Fibroblast of skin of left quadriceps (primary cell): ENCODE measurements at regions not wholly inside any gene's neighbourhood (a gene's known extent, or its start where the extent isn't known, plus 50 kb on each side); places are given as distances from the start of the nearest gene placed in this dataset.

ENCODE experiments used
- DNase-seq, 2 experiments: peaks; one replicate each; pipeline ENCODE4 v3.0.0-alpha.2; 2013; ENCODE audit warnings: low read depth in 2 of 2

DNA sequence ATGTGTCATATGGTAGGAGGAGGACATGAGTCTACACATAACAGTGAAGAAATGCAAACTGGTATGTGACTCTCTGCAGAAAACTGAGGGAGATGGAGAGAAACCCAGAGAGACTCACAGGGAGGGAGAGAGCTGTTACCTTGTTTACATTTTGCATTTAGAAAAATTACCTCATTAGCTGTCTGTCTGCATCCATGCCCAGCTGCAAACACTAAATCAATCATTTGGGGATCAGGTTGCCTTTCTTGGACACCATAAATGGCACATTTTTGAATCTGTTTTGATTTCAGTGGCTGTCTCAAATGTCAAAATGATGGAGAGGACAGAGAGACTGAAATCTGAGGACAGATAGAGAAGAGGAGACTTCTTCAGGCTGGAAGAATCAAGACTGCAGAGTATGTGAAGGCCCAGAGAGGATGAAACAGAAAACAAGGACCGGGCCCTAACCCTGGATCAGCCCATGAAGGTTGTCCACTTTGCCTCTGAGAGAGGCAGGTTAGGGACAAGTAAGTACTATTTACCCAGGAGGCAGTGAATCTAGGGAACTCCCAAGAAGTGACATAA is 92.2 kb downstream of the UNC5CL start:
- DNase-seq: no peak

DNA sequence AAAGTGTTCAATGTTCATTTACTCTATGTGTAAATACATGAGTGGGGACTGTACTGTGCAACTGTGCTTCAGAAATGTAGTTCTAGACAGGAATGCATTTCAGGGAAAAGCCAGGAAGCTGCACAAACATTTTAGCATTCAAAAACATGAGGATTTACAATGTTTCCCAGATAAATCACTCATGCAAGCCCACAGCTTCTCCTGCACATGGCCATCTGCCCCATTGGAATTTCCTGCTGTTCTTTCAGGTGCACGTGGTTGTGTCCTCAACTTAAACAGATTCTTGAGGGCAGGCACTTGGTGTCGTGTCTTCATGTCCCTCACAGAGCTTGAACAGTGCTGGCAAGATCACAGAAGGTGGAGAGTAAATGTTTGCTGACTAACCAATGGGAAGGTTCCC is 101.5 kb downstream of the UNC5CL start:
- no peak for DNase-seq

DNA sequence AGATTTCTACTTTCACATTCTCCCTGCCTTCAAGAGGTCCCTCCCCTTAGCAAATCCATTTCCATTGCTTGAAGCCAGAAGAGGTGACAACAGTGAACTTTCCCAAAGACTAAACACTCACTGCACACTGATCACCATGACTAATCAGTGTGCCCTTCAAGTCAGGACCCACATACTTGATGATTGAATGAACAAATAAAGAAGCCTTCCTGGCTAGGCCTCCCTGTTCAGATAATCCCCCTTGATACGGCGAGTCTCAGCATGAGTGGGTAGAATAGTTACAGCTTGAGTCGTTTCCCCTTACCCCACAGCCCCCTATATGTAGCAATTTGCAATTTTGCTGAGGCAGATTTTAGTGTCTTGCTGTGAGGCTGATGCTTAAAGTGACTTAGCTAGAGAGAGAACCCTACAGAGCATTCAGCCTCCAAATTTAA is 102.2 kb downstream of the UNC5CL start:
- peak; percentile 71 to 72 for DNase-seq

DNA sequence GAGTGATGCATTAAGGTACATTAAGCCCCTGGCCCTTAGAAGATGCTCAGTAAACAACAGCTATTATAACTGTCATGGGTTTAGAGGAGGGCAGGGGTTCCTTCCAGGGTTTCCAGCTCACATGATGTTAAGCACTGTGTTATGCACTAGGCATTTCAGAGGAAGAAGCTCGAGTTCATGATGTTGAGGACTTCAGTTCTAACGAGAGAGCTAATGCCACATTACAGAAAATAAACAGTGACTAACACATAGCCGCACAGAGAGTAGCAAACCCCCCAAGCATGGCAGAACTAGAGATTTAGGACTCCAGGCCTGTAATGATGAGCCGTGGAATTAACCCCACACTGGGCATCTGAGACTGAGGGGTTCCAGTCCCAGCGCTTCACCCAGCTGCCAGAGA is 105.2 kb downstream of the UNC5CL start:
- no peak for DNase-seq

DNA sequence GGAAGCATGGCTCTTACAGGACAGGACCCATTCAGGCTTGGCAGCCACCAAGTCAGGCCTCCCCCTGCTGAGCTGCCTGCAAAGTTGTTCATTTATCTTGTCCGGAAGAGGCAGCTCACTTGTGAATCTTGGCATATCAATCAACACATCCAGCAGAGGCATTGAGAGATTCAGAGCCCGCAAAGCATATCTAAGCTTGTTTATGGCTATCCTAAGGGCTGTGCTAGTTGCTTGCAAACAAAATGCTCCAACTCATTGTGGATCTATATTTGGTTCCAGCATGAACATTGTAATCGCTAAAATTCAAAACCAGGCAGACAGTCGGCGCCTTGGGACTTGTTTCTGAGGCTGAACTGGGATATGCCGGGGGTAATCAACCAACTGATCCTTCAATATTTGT is 106.1 kb downstream of the UNC5CL start:
- no peak for DNase-seq

DNA sequence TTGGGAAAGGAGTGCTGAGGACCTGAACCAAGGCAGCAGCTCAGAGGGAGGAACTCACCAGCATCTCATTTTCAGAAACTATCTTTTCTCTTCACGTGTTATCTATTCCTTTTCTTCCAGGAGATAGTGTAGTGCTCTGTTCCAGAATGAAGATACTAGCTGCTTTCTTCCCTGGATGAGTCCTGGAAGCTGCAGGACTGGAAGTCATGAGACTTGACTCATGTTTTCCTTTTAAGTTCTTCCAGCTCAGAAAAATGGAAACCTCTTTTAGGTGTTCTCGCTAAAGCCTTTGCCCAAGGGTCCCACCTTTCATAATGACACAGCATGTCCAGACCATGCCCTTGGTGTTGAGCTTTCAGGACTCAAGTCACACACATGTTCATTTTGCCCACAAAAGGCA is 106.7 kb downstream of the UNC5CL start:
- DNase-seq: no peak

DNA sequence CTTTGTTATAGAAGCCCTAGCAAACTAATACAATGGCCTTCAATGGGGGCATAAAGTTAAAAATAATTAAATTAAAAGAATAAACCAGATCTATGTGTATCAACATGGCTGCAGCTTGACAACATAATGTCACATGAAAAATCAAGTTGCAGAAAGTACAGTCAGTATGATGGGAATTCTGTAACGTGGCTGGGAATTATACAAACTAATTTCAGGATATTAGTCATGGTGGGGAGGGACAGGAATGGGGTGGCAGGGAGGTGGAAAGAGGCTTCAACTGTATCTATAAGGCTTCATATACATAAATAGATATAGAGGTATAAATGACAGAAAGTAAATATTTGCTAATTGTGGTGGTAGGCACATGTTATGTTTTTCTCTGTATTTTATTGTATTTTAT is 107.1 kb downstream of the UNC5CL start:
- DNase-seq: no peak

DNA sequence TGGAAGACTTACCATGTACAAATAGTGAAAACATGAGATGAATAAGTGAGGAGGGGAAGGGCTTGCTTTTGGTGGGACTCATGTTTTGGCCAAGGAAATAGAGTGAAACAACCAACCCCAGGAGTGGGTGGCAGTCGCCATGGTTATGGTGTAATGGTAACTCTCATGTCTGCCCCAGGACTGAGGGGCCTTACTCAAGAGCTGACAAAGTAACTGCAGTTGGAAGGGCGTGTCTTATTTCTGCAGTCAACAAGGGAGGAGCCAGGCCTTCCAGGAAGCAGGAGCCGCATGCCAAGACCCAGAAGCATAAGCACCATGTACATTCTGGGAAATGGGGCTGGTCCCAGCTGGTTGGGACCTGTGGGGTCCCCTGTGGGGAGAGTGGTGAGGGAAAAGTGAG is 108.5 kb downstream of the UNC5CL start:
- no peak for DNase-seq

DNA sequence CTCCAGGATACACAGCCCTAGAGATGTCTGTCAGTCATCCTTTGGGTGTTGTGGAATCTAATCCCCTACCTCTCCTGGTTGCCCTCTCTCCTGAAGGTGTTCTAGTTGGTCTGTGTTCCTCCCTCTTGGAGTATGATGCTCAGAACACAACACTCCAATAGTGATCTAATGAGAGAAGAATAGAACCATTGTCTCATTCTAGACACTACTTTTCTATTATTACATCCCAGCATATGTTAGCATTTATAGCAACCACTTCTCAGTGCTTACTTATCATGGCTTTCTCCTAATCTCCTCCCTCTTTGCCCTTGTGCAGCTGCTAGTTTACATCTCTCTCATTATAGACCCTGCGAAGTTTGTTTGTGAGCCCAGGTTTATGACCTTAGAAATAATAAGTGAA is 109.0 kb downstream of the UNC5CL start:
- DNase-seq: no peak

DNA sequence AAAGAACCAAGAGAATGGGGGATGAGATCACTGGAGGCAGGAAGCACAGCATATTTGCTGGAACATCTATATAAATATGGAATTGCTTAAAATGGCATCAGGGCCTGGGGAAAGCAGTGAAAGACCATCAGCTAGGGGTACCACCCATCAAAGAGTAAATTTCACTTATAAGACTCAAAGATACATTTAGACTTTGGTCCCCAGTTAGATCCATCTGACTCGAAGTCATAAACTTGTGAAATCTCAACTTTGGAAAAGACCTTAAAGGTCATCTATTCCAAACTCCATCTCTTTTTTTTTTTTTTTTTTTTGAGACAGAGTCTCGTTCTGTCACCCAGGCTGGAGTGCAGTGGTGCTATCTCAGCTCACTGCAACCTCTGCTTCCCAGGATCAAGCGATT is 109.8 kb downstream of the UNC5CL start:
- DNase-seq: no peak

DNA sequence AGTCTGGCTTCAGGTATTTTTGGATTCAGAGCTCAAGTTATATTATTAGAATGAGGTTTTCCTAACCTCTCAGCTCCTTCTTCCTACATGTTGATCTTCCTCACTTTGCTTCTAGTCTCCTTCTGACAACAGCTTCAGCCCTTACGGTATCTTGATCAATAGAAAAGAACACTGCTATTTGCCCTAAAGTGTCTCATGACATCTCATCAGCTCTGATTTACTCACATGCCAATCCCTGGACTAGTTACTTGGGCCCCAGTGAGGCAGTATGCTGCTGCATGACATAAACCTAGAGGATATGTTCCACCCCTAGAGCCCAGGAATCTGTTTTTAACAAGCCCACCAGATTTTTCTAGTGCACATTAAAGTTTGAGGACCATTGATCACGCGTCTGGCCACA is 110.3 kb downstream of the UNC5CL start:
- no peak for DNase-seq

DNA sequence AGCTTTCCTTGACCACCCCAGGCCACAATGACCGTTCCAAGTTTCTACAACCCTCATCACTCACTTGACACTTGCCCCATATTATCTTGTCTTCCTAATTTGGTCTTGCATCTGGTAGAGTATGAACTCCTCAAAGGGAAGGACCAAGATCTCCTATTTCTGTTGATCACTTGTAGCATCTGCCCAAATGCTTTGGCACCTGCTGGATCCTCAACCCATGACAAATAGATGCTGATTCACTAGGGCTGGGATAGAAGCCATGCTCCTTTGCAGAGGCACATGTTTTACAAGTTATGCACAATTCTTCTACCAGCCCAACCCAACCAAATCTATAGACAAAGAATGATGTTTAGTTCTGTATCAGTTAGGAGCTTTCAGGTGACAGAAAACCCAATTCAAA is 110.7 kb downstream of the UNC5CL start:
- no peak for DNase-seq

DNA sequence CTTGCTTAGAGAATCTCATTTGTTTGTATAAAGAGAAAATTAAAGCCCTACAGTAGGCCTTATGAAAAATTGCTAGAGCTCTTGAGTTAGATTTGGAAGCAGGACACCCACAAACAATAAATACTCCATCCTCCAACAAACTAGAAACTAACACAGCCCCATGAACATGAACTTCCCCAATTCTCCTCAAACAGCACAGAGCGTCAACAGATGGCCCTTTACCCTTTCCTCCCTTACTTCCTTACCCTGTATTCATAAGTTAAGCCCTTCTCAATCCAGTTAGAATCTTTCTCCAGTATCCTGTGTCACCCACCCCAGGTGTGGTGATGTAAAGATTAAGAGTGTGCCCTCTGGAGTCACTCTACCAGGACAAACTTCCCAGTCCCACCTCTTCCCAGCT is 113.7 kb downstream of the UNC5CL start:
- no peak for DNase-seq

DNA sequence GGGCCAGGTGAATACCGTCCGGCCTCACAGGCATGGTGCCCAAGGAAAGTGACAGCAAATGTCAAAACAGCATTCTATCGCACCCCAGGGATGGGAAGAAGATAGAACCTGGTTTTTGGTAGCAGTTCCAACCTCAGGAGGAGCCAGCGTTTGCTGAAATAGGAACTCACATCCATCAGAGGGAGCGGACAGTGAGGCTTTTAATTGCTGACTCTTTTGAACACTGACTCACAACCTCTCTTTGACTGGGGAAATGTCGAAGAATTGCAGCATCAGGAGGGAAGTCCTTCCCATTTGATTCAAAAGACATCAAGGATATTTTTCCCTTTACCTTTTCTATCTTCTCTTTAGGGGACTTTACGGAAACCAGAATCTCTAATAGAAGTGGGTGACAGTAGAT is 114.2 kb downstream of the UNC5CL start:
- no peak for DNase-seq

DNA sequence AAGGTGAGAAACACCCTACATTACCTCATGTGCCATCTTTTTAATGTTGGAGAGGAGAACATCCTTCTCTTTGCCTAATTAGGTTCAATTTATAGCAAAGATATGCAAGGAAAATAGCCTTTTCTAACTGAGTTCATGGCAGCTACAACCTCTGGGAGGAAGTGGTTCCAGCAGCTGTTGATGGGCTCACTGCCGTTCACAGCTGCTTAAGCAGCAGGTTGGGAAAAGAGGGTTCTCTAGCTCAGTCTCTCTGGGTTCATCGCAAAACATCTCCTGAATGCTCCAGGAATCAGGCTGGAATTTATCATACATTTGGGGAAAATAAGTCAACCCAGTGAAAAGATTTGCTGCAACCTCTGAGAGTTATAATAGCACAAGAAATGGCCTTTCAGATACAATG is 115.1 kb downstream of the UNC5CL start:
- DNase-seq: no peak

DNA sequence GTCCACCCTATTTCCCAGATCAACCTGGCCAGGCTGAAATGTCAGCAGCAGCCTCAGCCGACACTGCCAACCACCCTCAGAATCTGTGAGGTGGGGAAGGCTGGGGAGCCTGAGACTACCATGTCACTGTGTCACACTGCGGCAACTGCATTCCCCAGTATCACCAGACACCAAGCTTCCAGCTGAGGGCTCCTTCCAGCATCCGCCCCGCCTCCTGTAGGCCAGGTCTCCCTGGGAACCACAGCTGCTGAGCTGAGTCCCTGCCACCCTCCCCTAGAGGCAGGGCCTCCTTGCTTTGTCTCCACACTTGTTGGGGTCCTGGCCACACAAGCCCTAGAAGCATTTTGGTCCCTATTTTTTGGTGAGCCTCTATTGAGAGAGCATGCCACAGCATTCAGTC is 115.7 kb downstream of the UNC5CL start:
- no peak for DNase-seq

DNA sequence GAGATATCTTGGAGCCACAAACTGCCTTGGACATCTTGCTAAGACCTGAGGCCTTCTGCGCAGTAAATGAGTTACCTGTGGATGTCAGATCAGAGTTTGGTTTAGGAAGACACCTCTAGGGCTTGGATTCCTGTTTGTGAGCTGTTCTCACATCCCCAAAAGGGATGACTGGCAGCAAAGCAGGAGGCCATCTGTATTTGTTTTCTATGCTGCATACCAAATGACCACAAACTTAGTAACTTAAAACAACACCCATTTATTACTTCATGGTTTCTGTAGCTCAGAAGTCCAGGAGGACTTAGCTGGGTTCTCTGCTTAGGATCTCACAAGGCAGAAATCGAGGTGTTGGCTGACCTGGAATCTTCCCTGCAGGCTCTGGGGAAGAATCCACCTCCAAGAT is 116.7 kb downstream of the UNC5CL start:
- no peak for DNase-seq

DNA sequence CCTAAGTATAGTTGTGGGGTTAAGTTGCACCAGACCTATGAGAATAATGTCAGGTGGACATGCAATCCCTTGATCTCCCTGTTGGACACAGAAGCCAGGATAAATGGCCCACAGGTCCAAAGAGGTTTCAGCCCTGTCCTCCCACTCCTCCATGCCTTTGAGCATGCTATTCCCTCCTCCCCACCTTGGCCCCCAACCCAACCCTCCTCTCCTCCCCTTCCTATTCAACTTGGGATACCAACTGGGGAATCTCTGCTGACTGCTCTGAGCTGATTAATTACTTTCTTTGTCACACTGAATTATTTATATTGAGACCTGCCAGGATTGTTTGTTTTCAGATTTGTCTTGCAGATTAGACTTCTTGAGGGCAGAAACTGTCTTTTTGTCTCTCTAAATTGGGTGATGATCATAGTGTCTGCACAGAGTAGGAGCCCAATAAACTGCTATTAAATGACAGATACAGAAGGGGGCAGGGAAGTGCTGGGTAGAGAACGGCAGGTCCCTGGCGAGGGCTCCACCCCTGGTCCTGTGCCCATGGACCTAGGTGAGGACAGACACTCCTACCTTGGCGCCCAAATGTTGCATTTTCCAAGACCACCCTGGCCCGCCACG is 120.9 kb downstream of the UNC5CL start:
- no peak for DNase-seq

DNA sequence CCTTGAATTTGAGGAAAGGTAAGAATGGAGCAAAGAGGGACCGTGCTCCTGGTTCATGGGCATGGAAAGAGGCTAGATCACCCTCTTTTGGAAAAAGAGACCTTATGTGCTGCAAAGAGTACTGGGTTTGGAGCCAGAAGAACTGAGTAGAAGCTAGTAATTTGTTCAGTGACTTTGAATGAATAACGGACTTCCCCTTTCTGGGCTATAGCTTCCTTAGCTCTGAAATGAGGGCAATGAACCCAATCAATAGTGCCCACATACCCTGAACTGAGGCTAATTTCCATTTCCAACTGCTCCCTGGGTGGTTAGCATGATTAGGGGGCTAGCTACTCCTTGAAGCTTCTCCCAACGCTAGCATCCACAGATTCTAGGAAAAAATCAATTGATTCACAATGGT is 121.4 kb downstream of the UNC5CL start:
- no peak for DNase-seq

DNA sequence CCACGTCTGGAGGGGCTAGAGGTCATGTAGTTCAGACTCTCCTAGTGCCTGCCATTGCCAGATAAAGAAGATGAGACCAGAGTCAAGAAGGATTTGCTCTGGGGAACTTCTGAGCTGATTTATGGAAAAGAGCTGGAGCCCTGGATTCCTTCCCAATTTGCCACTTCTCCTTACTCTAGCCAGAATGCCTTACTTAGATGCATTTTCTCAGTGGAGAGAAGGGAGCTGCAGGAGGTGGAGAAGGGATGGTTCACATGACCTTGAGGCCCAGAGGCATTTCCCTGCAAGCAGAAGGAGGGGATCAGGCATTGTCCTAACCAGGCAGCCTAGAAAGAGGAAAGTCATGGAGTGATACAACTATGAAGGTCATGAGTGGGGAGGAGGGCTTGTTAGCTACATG is 122.2 kb downstream of the UNC5CL start:
- no peak for DNase-seq

DNA sequence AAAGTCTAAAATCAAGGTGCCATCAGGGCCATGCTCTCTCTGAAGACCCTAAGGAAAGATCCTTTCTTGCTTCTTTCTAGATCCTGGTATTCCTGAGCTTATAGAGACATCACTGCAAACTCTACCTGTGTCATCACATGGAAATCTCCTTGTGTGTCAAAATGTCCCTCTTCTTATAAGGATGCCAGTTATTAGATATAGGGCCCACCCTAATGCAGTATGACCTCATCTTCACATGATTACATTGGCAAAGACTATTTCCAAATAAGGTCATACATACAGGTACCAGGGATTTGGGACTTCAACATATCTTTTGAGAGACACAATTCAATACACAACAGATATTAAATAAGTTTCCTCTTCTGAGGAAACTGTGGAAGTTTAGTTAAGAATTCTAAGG is 123.9 kb downstream of the UNC5CL start:
- DNase-seq: no peak

DNA sequence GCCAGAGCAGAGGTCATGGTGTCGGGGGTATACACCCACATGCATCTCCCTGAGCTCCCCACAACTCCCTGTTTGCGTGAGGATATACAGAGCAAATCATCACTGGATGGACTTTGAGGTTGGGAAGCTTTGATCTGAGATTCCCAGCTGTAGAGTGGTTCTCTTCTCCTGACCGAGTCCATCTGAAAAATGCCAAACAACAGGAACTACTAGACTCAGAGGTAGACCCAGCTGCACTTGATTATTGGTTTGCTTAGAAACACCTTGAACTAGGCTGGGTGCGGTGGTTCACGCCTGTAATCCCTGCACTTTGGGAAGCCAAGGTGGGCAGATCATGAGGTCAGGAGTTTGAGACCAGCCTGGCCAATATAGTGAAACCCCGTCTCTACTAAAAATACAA is 125.0 kb downstream of the UNC5CL start:
- no peak for DNase-seq

DNA sequence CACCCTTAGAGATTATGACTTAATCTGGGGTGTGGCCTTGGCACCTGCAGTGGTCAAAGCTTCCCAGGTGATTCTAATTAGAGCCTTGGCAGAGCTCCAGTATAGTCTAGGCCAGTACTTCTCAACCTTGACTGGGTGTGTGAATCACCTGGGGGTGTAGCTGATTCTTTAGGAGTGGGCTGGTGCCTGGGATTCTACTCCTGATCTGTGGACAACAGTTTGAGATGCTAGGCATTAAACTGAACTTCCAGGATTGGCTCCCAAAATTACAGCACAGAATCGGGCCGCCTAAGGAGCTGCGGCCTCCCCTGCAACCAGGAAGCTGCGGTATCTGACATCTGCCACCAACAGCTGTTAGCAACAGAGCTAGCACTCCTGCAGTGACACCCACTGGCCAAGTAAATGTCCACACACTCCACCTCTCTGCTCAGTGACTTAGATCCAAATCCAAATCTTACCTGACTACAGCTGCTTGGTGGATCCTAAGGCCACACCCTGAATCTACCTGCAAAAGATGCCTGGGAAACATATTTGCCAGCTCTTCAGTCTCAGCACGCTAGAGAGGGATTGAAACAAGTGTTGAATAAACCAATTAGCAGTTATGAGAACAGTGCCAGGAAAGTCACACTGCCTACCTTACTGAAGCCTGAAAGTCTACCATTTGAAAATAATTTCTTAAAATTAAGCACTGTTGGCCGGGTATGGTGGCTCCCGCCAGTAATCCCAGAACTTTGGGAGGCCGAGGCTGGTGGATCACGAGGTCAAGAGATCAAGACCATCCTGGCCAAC is 126.7 kb downstream of the UNC5CL start:
- no peak for DNase-seq
